T-cell (primary cell): ENCODE measurements at regions not wholly inside any gene's neighbourhood (a gene's known extent, or its start where the extent isn't known, plus 50 kb on each side); places are given as distances from the start of the nearest gene placed in this dataset.

ENCODE experiments used
- ATAC-seq, 4 experiments: fragments of 200-7000 bp in 3 of 4; fragments of 150-1000 bp in 1 of 4; cut with Tn5 transposase; replicated peaks in 1 of 4; 1 replicate in 3 of 4; 2 replicates in 1 of 4; pipeline ENCODE4 v1.10.0; 2021; ENCODE audit warnings: moderate library complexity in 3 of 4, mild to moderate bottlenecking in 2 of 4, moderate number of reproducible peaks in 1 of 4
- CTCF ChIA-PET, 2 donors: fragments of 300-600 bp; sonication (Branson Sonifier 250); formaldehyde crosslinking; loops; one replicate each; lab custom pipeline; 2022; ENCODE audit warnings: antibody characterized with exemption in 2 of 2; lab: Charles Lee
- POLR2A ChIA-PET, 2 donors: fragments of 300-600 bp; sonication (Branson Sonifier 250); formaldehyde crosslinking; loops; one replicate each; lab custom pipeline; 2022; ENCODE audit warnings: antibody characterized with exemption in 2 of 2; lab: Charles Lee
- DNase-seq, 35 experiments: peaks; one replicate each; pipeline versions ENCODE4 v3.0.0 to v3.0.0-alpha.2; 2013 to 2023
- H3K27ac ChIP-seq: one replicate; pipeline ENCODE4 v1.5.1; 2013; ENCODE audit warnings: low read length
- H3K27me3 ChIP-seq, 2 experiments: replicated peaks in 1 of 2; 1 replicate in 1 of 2; 2 replicates in 1 of 2; pipeline versions ENCODE4 v1.6.1 to v1.7.0; 2013; ENCODE audit warnings: low read length in 1 of 2, mixed read lengths in 1 of 2; ENCODE audit not compliant: control insufficient read depth in 2 of 2, insufficient read depth in 2 of 2; ENCODE audit errors: extremely low read depth in 1 of 2
- H3K36me3 ChIP-seq, 2 donors: 1 replicate in 1 of 2; 2 replicates in 1 of 2; pipeline versions ENCODE4 v1.6.1 to v1.7.0; 2013; ENCODE audit warnings: low read length in 1 of 2; ENCODE audit not compliant: control insufficient read depth in 2 of 2, insufficient read depth in 1 of 2; ENCODE audit errors: extremely low read depth in 1 of 2
- H3K4me1 ChIP-seq, 2 experiments: 1 replicate in 1 of 2; 2 replicates in 1 of 2; pipeline versions ENCODE4 v1.6.1 to v1.7.0; 2013; ENCODE audit warnings: low read length in 2 of 2, mixed read lengths in 1 of 2; ENCODE audit not compliant: insufficient read depth in 2 of 2, control insufficient read depth in 1 of 2; ENCODE audit errors: extremely low read depth in 1 of 2
- H3K4me3 ChIP-seq, 2 donors: 1 replicate in 1 of 2; 2 replicates in 1 of 2; pipeline versions ENCODE4 v1.5.1 to v1.7.0; 2013; ENCODE audit warnings: mild to moderate bottlenecking in 2 of 2, low read length in 1 of 2, moderate library complexity in 1 of 2; ENCODE audit not compliant: control insufficient read depth in 1 of 2; ENCODE audit errors: extremely low read depth in 1 of 2
- H3K9me3 ChIP-seq: 2 replicates; pipeline ENCODE4 v1.7.0; 2013
- H3K27ac Mint-ChIP-seq, 2 donors: one replicate each; pipeline ENCODE4 v1.8.0; 2020 to 2021; ENCODE audit warnings: mild to moderate bottlenecking in 2 of 2, mixed read lengths in 2 of 2
- H3K27me3 Mint-ChIP-seq, 2 donors: one replicate each; pipeline ENCODE4 v1.8.0; 2021 to 2022; ENCODE audit warnings: mixed read lengths in 2 of 2
- H3K36me3 Mint-ChIP-seq: one replicate; pipeline ENCODE4 v1.8.0; 2021; ENCODE audit warnings: mixed read lengths
- H3K4me1 Mint-ChIP-seq, 3 donors: one replicate each; pipeline ENCODE4 v1.8.0; 2020 to 2022; ENCODE audit warnings: mixed read lengths in 3 of 3, mild to moderate bottlenecking in 1 of 3
- H3K4me3 Mint-ChIP-seq, 3 donors: one replicate each; pipeline ENCODE4 v1.8.0; 2020 to 2022; ENCODE audit warnings: mild to moderate bottlenecking in 3 of 3, mixed read lengths in 3 of 3, moderate library complexity in 3 of 3
- H3K9me3 Mint-ChIP-seq, 3 donors: one replicate each; pipeline ENCODE4 v1.8.0; 2020 to 2022; ENCODE audit warnings: mixed read lengths in 3 of 3
- WGBS: methylation state at CpG from one replicate; pipeline ENCODE4 v1.1.5; 2013; ENCODE audit warnings: missing lambda C conversion rate; ENCODE audit not compliant: insufficient coverage; 5-methylcytosine and 5-hydroxymethylcytosine counted together

DNA sequence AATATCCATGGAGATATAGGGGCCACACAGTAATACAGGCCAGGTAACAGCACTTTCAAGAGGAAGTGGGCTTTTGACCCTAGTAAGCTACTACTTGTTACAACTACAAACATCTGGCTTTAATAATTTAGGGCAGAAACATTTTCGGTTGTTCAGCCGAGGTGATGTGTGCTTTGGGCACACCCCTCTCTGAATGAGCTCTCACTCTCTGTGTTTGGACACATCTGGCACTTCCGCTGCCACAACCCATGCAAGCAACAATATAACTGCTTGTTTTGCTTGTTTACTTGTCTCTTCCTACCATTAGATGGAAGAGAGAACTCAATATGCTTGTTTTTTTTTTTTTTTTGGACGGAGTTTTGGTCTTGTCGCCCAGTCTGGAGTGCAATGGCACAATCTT, 277.2 kb downstream of the HS3ST1 start:
- ChIA-PET CTCF (no interaction called here), POLR2A (no interaction called here)
- H3K27me3 ChIP-seq = no peaks in the 10 kb centered on the region
- ATAC-seq (no peak), DNase-seq (no peak)
- no peak overlapping the region for H3K4me3 ChIP-seq
- peaks cover 3 to 15% of the 10 kb centered on the region in 2 donors for H3K27me3 Mint-ChIP-seq
- no peak overlapping the region for H3K27ac ChIP-seq
- H3K4me1 ChIP-seq = peaks cover 0 to 20% of the 10 kb centered on the region in 2 experiments
- H3K9me3 Mint-ChIP-seq = peaks cover 0 to 4% (median 3%) of the 10 kb centered on the region in 3 donors
- WGBS = no CpG with 5 or more reads among the region's 5 CpGs
- no peaks in the 10 kb centered on the region for H3K9me3 ChIP-seq
- H3K36me3 ChIP-seq = no peaks in the 10 kb centered on the region
- no peak overlapping the region for H3K4me3 Mint-ChIP-seq
- H3K4me1 Mint-ChIP-seq = peaks cover 3 to 19% (median 6%) of the 10 kb centered on the region in 3 donors
- no peaks in the 10 kb centered on the region for H3K36me3 Mint-ChIP-seq
- H3K27ac Mint-ChIP-seq = no peak overlapping the region

DNA sequence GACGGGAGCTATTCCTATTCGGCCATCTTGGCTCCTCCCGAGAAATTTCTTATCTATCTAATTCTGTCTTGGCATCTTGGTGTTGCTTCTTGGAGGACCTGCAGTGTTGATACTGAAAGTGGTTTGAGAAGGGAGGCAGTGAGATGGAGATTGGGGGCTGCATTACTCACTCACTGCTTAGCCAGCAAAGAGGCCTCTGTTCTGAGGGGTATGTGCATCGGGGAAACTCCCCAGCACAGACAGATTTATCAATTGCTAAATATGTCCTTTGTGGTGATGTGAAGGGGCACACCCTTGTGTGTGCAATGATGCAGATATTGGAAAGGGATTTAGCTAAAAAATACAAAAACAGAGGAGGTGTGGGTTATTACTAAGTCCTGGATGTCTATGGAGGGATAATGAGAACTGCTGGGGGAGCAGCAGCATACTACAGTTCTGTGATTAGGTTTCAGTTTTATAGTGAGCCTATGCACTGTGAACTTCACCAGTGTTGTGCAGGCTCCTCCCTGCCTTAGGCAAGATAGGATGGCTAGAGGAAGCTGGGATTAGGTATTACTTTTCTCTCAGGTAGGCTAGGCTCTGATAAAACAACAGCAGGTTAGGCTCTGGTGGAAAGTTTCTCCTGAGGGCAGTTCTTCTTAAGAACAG, 279.0 kb downstream of the HS3ST1 start:
- Histone ChIP-seq H3K36me3 (no peaks in the 10 kb centered on the region), H3K9me3 (no peaks in the 10 kb centered on the region), H3K27ac (no peak overlapping the region), H3K4me3 (no peak overlapping the region), H3K4me1 (peaks cover 0 to 11% of the 10 kb centered on the region in 2 experiments), H3K27me3 (no peaks in the 10 kb centered on the region)
- peaks cover 3 to 13% of the 10 kb centered on the region in 2 donors for H3K27me3 Mint-ChIP-seq
- H3K4me3 Mint-ChIP-seq = peak overlapping the region in 1 of 3 donors; percentile 18
- no peak for DNase-seq
- H3K36me3 Mint-ChIP-seq = no peaks in the 10 kb centered on the region
- no peak for ATAC-seq
- peaks cover 0 to 4% (median 3%) of the 10 kb centered on the region in 3 donors for H3K9me3 Mint-ChIP-seq
- H3K27ac Mint-ChIP-seq = no peak overlapping the region
- peaks cover 0 to 4% (median 3%) of the 10 kb centered on the region in 3 donors for H3K4me1 Mint-ChIP-seq
- no CpG with 5 or more reads among the region's 4 CpGs for WGBS
- CTCF ChIA-PET = no interaction called here
- POLR2A ChIA-PET = no interaction called here

DNA sequence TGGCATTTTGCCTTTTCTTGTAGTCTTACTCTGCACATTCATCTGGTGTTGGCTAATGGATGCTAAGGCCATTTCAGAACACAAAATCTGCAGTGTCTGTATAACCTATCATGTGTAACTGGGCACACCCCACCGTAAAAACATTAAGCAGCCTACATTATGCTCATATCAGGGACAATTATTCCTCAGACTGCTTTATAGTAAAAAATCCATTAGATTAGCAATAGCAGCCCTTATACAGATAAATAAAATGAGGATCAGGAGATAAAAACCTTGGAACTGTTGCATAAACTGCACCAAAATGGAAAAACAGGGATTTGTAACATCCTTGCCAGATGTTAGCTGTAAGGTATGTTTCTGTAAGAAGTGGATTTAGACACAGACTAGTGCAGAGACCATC, 288.8 kb downstream of the HS3ST1 start:
- no peak for ATAC-seq
- Histone ChIP-seq H3K36me3 (no peaks in the 10 kb centered on the region), H3K27me3 (no peaks in the 10 kb centered on the region), H3K9me3 (no peaks in the 10 kb centered on the region), H3K4me1 (no peaks in the 10 kb centered on the region), H3K27ac (no peak overlapping the region), H3K4me3 (no peak overlapping the region)
- Mint-ChIP-seq H3K27ac (no peak overlapping the region), H3K9me3 (peaks cover 0 to 8% (median 4%) of the 10 kb centered on the region in 3 donors), H3K36me3 (no peaks in the 10 kb centered on the region), H3K27me3 (no peaks in the 10 kb centered on the region), H3K4me1 (peaks cover 0 to 4% (median 0%) of the 10 kb centered on the region in 3 donors), H3K4me3 (no peak overlapping the region)
- CTCF ChIA-PET = no interaction called here
- no CpG with 5 or more reads among the region's 1 CpG for WGBS
- POLR2A ChIA-PET = no interaction called here
- DNase-seq = no peak

DNA sequence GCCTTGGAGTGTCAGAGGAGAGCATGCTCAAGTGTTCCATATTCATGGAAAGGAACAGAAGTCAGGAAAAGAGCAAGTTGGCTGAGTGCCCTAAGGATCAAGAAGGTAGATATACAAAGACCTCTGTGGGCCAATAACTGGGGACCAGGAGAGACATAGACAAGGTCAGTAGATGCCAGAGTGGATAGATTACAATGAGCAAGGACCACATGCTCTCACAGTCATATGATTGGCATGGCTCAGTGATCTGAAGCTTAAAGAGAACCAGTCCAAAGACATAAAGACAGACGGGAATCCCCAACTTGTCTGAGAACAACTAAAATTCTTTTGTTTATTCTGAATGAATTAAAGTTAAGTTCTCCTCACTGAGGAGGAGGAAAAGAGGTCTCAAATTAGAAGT, 289.7 kb downstream of the HS3ST1 start:
- H3K9me3 ChIP-seq = no peaks in the 10 kb centered on the region
- CTCF ChIA-PET = no interaction called here
- H3K4me3 ChIP-seq = no peak overlapping the region
- POLR2A ChIA-PET = no interaction called here
- no peak overlapping the region for H3K27ac ChIP-seq
- Mint-ChIP-seq H3K27ac (no peak overlapping the region), H3K27me3 (no peaks in the 10 kb centered on the region), H3K4me1 (peaks cover 0 to 4% (median 2%) of the 10 kb centered on the region in 3 donors), H3K36me3 (no peaks in the 10 kb centered on the region), H3K9me3 (peaks cover 0 to 8% (median 4%) of the 10 kb centered on the region in 3 donors), H3K4me3 (no peak overlapping the region)
- no peaks in the 10 kb centered on the region for H3K4me1 ChIP-seq
- WGBS = no CpG with 5 or more reads among the region's 1 CpG
- no peaks in the 10 kb centered on the region for H3K27me3 ChIP-seq
- DNase-seq (no peak), ATAC-seq (no peak)
- no peaks in the 10 kb centered on the region for H3K36me3 ChIP-seq

DNA sequence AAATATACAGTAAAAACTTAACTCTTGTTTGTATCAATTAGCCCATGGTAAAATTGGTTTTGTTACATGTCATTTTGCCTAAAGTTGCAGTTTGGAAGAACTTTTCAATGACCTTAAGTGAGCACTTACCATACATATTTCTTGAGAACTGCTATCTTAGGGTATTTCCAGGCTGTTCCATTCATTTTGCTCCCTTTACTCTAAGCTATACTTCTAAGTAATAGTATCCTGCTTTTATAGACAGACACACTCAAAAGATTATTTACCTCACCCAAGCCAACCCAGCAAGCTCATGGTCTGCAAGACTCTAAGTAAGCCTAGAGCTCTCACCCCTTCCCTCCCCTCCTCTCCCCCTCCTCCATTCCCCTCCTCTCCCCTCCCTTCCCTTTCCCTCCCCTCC, 294.0 kb downstream of the HS3ST1 start:
- Histone ChIP-seq H3K27me3 (no peaks in the 10 kb centered on the region), H3K9me3 (no peaks in the 10 kb centered on the region), H3K4me3 (no peak overlapping the region), H3K36me3 (no peaks in the 10 kb centered on the region), H3K27ac (no peak overlapping the region), H3K4me1 (no peaks in the 10 kb centered on the region)
- Mint-ChIP-seq H3K27ac (no peak overlapping the region), H3K4me3 (no peak overlapping the region), H3K27me3 (no peaks in the 10 kb centered on the region), H3K9me3 (peaks cover 3 to 10% (median 4%) of the 10 kb centered on the region in 3 donors), H3K36me3 (no peaks in the 10 kb centered on the region), H3K4me1 (peaks cover 0 to 7% (median 2%) of the 10 kb centered on the region in 3 donors)
- DNase-seq (no peak), ATAC-seq (no peak)
- POLR2A ChIA-PET = no interaction called here
- CTCF ChIA-PET = no interaction called here

DNA sequence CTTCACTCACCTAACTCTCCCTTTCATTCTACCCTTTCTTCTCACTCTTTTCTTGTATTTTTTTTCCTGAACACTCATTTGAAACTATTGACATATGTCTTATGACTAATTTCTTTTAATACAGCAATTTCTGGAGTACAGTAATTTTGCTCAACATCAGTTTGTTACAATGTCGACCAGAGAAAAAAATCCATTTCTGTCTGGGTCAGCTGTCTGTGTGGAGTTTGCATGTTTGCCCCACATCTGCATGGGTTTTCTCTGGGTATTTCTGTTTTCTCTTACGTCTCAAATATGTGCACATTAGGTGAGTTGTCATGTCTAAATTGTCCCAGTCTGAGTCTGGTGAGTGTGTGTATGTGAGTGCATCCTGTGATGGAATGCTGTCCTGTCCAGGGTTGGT, 294.8 kb downstream of the HS3ST1 start:
- no peak overlapping the region for H3K27ac Mint-ChIP-seq
- no peak overlapping the region for H3K4me3 Mint-ChIP-seq
- 83% methylated on average over 1 of the region's 2 CpGs for WGBS
- no peak for ATAC-seq
- ChIA-PET POLR2A (no interaction called here), CTCF (no interaction called here)
- DNase-seq = no peak
- H3K27me3 Mint-ChIP-seq = no peaks in the 10 kb centered on the region
- no peaks in the 10 kb centered on the region for H3K36me3 Mint-ChIP-seq
- Histone ChIP-seq H3K36me3 (no peaks in the 10 kb centered on the region), H3K4me3 (no peak overlapping the region), H3K9me3 (no peaks in the 10 kb centered on the region), H3K27me3 (no peaks in the 10 kb centered on the region), H3K27ac (no peak overlapping the region), H3K4me1 (no peaks in the 10 kb centered on the region)
- peaks cover 0 to 5% (median 2%) of the 10 kb centered on the region in 3 donors for H3K4me1 Mint-ChIP-seq
- peaks cover 0 to 6% (median 3%) of the 10 kb centered on the region in 3 donors for H3K9me3 Mint-ChIP-seq
